NCI-H69 (cell line): ENCODE measurements at regions not wholly inside any gene's neighbourhood (a gene's known extent, or its start where the extent isn't known, plus 50 kb on each side); places are given as distances from the start of the nearest gene placed in this dataset.

Experiments
- DNase-seq: peaks from one replicate; lab custom pipeline; 2025; lab: John Stamatoyannopoulos, UW

- peak; percentile 22 for DNase-seq
Observed at GRCh38 chr7:118080947-118081346, 103.0 kb upstream of the LSM8 start.

GRCh38 chr7:118082506-118082905, 101.5 kb upstream of the LSM8 start:
- DNase-seq = no peak

GRCh38 chr7:118085000-118085399, 99.0 kb upstream of the LSM8 start:
- no peak for DNase-seq

- no peak for DNase-seq
Observed at GRCh38 chr7:118087126-118087525, 96.8 kb upstream of the LSM8 start.

- DNase-seq = no peak
Observed at GRCh38 chr7:118094044-118094443, 89.9 kb upstream of the LSM8 start.

GRCh38 chr7:118104812-118105441, 79.0 kb upstream of the LSM8 start:
- peak; percentile 45 for DNase-seq

- DNase-seq = peak; percentile 70
Observed at GRCh38 chr7:118109607-118110006, 74.4 kb upstream of the LSM8 start.

GRCh38 chr7:118110178-118110925, 73.6 kb upstream of the LSM8 start:
- DNase-seq = no peak

GRCh38 chr7:118111347-118111746, 72.6 kb upstream of the LSM8 start:
- DNase-seq = no peak

GRCh38 chr7:118114175-118114574, 69.8 kb upstream of the LSM8 start:
- DNase-seq = no peak

GRCh38 chr7:118129041-118129795, 54.7 kb upstream of the LSM8 start:
- no peak for DNase-seq

GRCh38 chr7:118132764-118133163, 51.2 kb upstream of the LSM8 start:
- DNase-seq = peak; percentile 33
